ENCODE measurements at regions not wholly inside any gene's neighbourhood (a gene's known extent, or its start where the extent isn't known, plus 50 kb on each side); places are given as distances from the start of the nearest gene placed in this dataset.
A peak's percentile ranks its signal among the peaks of the same experiment; 100 is the strongest.

DNA sequence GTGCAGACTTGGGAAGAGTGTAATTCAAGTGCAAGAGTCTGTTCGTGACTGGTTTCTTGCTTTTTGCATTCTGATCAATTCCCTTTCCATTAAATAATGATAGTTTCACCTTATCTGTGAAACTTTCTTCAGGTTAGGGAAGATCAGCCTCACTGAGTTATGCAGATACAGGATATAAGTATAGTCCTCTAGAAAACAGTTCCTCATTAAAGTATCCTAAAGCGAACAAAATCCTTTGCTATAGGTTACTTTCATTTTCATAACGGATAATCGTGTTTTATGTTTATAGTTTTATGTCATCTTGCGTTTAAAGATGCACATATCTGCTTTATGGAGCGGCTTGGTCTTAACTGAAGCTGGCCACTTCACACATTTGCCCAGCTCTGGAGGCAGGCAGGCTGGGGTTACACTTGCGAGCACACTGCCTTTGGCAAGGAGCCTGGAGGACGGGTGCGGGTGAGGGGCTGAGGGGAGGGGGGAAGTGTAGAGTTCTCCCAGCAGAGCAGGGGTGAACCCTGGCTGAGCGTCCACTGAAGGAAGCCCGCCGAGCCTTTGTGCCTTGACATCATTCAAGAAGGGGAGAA is 123.5 kb upstream of the IFNGR1 start:
- TF ChIP-seq, protein P1, sequence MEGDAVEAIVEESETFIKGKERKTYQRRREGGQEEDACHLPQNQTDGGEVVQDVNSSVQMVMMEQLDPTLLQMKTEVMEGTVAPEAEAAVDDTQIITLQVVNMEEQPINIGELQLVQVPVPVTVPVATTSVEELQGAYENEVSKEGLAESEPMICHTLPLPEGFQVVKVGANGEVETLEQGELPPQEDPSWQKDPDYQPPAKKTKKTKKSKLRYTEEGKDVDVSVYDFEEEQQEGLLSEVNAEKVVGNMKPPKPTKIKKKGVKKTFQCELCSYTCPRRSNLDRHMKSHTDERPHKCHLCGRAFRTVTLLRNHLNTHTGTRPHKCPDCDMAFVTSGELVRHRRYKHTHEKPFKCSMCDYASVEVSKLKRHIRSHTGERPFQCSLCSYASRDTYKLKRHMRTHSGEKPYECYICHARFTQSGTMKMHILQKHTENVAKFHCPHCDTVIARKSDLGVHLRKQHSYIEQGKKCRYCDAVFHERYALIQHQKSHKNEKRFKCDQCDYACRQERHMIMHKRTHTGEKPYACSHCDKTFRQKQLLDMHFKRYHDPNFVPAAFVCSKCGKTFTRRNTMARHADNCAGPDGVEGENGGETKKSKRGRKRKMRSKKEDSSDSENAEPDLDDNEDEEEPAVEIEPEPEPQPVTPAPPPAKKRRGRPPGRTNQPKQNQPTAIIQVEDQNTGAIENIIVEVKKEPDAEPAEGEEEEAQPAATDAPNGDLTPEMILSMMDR (IDR thresholded peaks at IDR 0.05; ENCODE audit: low read depth, low read length, missing control alignments), result no peak
- peak overlapping the region; percentile 11 for H3K4me3 ChIP-seq (ENCODE audit: low read depth, low read length)
- no peak for DNase-seq (ENCODE audit: low read depth)
- in situ Hi-C loops (cut with HindIII; ENCODE audit: low sequenced_read_pairs), result no loop called here

DNA sequence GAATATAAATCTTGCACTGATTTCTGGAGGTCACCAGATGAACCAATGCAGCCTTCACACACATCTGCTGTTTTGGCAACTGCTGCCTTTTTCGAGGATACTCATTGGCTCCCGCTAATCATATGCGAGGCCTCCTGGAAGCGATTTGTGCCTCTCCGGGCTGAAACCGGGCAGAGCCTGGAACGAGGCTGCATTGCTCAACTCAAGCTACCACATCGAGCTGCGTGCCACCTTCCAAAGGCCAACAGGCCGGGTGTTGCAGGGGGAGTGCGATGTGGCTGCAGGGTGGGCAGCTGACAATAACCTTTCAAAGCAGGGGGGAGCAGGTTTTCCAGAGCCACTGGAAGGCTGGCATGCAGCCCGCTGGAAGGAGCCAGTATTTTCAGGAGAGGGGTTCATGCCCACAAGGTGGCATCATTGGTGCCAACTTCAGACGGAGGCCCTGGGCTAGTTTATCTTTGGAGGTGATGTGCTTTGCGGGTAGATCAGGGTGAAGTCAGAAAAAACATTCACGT is 122.6 kb upstream of the IFNGR1 start:
- TF ChIP-seq, protein P1 (IDR thresholded peaks at IDR 0.05; ENCODE audit: low read depth, low read length, missing control alignments), result no peak
- DNase-seq (ENCODE audit: low read depth), result no peak
- H3K4me3 ChIP-seq (ENCODE audit: low read depth, low read length), result no peak overlapping the region
- in situ Hi-C loops (cut with HindIII; ENCODE audit: low sequenced_read_pairs), result no loop called here

DNA sequence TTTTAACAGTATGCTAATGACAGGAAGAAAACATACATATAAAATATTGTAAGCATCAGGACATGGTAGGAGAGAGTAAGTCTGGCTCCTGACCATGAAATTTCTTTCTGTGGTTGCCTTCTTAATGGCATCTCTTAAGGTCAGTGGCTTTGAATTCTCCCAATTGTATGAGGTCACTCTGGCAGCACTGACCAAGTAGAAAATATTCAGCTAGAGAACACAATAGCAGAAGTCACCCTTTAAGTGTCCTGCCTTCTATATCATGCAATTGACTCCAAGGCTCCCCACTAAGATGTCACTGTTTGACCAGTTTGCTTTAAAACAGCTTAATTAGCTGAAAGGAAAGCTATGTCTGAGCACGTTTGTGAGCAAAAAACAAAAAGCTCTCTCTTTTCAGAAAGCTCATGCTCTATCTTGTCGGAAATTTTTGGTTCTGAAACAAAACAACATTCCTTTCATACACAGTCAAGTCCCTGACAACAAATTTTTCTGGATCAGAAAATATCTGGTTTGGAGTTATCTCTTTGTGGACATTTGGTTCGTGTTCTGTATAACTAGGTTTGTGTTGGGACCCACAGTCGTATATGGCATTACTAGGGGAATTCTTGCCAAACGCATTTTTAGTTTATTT is 120.9 kb upstream of the IFNGR1 start:
- no peak overlapping the region for H3K4me3 ChIP-seq (ENCODE audit: low read depth, low read length)
- TF ChIP-seq, protein P1 (IDR thresholded peaks at IDR 0.05; ENCODE audit: low read depth, low read length, missing control alignments), result no peak
- DNase-seq (ENCODE audit: low read depth), result peak; percentile 48
- in situ Hi-C loops (cut with HindIII; ENCODE audit: low sequenced_read_pairs), result no loop called here

DNA sequence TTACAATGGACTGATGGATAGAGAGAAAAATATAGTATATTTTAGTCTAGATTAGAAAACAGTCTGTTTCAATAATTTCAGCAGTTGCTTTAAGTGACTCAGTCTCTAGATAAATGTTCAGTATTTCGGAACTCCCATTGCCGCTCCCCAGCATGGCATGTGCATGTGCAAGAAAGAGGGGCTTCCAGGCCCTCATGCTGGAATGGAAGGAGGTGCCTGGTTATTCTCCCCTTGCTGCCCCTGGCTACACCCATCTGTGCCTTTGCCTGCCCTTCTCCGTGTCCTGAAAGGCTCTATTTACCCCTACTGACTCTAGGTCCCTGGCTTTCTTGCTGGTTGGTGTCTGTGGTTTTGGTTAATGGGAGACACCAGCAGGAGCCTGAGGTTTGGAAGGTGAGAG is 115.7 kb upstream of the IFNGR1 start:
- TF ChIP-seq, protein P1 (IDR thresholded peaks at IDR 0.05; ENCODE audit: low read depth, low read length, missing control alignments), result no peak
- in situ Hi-C loops (cut with HindIII; ENCODE audit: low sequenced_read_pairs), result no loop called here
- H3K4me3 ChIP-seq (ENCODE audit: low read depth, low read length), result no peak overlapping the region
- no peak for DNase-seq (ENCODE audit: low read depth)

DNA sequence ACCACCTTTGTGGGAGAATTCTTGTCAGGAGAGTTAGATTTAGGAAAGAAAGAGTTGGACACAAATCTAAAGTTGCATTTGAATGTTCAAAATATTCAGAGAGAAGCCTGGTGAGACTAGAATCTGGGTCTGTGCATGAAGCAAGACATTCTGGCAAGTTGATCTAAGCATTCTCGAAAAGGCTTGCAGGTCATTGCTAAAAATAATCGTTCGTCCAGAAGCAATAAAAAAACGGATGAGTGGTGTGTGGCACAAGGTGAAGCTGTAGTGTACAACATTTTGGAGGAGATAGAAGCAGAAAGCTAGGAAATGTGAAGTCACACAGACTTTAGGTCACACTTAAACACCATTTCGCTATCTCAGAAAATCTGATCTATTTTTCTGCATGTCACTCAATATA is 114.9 kb upstream of the IFNGR1 start:
- DNase-seq (ENCODE audit: low read depth), result no peak
- in situ Hi-C loops (cut with HindIII; ENCODE audit: low sequenced_read_pairs), result no loop called here
- no peak overlapping the region for H3K4me3 ChIP-seq (ENCODE audit: low read depth, low read length)
- TF ChIP-seq, protein P1 (IDR thresholded peaks at IDR 0.05; ENCODE audit: low read depth, low read length, missing control alignments), result no peak

DNA sequence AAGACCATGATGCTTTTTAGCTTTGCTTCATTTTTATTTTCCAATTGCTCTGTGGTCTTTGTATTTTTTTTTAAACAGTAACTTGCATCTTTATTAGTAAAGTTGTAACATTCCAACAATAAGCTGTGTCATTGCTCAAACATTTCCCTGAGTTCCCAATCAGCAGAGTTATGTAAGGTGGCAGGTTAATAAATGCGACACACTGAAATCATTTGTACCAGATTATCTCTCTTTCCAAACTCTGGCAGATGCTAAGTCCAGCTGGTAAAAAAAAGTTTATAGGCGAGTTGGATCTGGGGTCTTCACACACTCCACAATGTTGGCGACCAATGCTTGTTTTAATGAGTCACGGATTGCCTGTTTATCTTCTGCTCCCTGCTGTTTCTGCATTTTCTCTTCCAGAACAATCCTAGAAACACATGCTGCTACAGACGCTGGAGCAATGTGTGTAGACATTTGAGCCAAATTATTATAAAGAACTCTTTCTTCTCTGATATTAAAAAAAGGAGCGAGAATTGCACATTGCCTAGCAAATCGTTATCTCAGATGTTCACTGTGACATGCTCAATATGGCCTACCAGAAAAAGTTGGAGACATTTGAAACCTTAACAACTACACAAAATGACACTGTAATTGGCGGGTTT is 113.6 kb upstream of the IFNGR1 start:
- in situ Hi-C loops (cut with HindIII; ENCODE audit: low sequenced_read_pairs), result no loop called here
- TF ChIP-seq, protein P1 (IDR thresholded peaks at IDR 0.05; ENCODE audit: low read depth, low read length, missing control alignments), result no peak
- H3K4me3 ChIP-seq (ENCODE audit: low read depth, low read length), result no peak overlapping the region
- DNase-seq (ENCODE audit: low read depth), result peak; percentile 90
